Activated T-cell treated with anti-CD3 and anti-CD28 coated beads, Interleukin-2, amount 50 U/mL, for 72 hours (primary cell): ENCODE measurements at regions not wholly inside any gene's neighbourhood (a gene's known extent, or its start where the extent isn't known, plus 50 kb on each side); places are given as distances from the start of the nearest gene placed in this dataset.

Experiments used
- ATAC-seq, 2 donors: fragments of 150-1000 bp; cut with Tn5 transposase; replicated peaks in 1 of 2; 2 replicates each; pipeline ENCODE4 v1.10.0; 2021; ENCODE audit warnings: moderate library complexity in 2 of 2, mild to moderate bottlenecking in 1 of 2
- DNase-seq, 2 donors: peaks; one replicate each; pipeline ENCODE4 v3.0.0; 2021 to 2022; ENCODE audit warnings: mixed read lengths in 1 of 2
- H3K27ac Mint-ChIP-seq: one replicate; pipeline ENCODE4 v1.8.0; 2022; ENCODE audit warnings: mild to moderate bottlenecking, moderate library complexity, mixed read lengths
- H3K27me3 Mint-ChIP-seq: one replicate; pipeline ENCODE4 v1.8.0; 2022; ENCODE audit warnings: low read depth, mixed read lengths
- H3K36me3 Mint-ChIP-seq, 2 donors: one replicate each; pipeline ENCODE4 v1.8.0; 2022; ENCODE audit warnings: mixed read lengths in 2 of 2, mild to moderate bottlenecking in 1 of 2; ENCODE audit not compliant: insufficient read depth in 2 of 2
- H3K4me1 Mint-ChIP-seq: one replicate; pipeline ENCODE4 v1.8.0; 2022; ENCODE audit warnings: low read depth, mixed read lengths
- H3K4me3 Mint-ChIP-seq, 2 donors: one replicate each; pipeline ENCODE4 v1.8.0; 2022; ENCODE audit warnings: mild to moderate bottlenecking in 2 of 2, mixed read lengths in 2 of 2, moderate library complexity in 2 of 2
- H3K9me3 Mint-ChIP-seq, 2 donors: one replicate each; pipeline ENCODE4 v1.8.0; 2022; ENCODE audit warnings: mixed read lengths in 2 of 2

DNA sequence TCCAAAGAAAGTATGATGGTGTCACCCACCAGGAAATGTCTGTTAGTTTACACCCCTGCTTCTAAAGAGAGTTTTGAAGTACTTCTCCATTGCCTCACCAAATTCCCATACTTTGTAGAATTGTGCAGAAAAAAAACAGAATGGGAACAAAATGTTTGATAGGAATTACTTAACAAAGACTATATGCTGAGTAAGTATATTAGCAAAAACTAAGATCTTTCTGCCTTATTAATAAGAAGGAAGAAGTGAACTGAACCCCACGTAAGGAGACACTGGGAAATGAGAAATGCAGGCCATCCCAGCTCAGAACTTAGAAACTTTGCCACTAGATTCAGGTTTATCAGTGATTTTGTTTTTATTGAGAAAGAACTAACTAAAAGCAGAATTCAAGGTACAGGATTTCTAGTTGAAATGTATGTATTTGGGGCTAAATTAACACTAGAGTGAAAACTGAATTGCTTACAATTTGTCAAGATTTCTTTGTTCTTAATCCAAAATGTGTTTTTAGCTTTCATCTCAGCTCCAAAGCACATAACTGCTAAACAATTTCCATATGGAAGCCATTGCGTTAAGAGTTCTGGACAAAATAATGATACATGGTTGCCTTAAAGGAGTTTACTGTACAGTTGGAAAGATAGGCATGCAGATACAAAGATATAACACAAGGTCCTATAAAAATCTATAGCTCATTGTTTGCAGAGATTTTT is 102.7 kb upstream of the BMP5 start:
- ATAC-seq (no peak), DNase-seq (no peak)
- Mint-ChIP-seq H3K27ac (no peak overlapping the region), H3K9me3 (no peaks in the 10 kb centered on the region), H3K27me3 (no peaks in the 10 kb centered on the region), H3K4me1 (no peaks in the 10 kb centered on the region), H3K36me3 (no peaks in the 10 kb centered on the region), H3K4me3 (no peak overlapping the region)

DNA sequence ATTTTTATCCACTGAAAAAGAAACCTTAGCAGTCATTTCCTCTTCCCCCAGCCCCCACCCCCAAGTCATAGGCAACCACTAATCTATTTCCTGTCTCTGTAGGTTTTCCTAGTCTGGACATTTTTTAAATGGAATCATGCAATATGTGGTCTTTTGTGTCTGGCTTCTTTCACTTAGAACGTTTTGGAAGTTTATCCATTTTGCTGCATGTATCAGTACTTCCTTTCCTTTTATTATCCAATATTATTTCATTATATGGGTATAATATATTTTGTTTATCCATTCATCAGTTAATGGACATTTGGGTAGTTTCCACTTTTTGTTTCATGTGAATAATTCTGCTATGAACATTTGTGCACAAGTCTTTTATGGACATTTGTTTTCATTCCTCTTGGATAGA is 99.3 kb upstream of the BMP5 start:
- ATAC-seq, result no peak
- Mint-ChIP-seq H3K9me3 (no peaks in the 10 kb centered on the region), H3K27me3 (no peaks in the 10 kb centered on the region), H3K27ac (no peak overlapping the region), H3K4me3 (no peak overlapping the region), H3K4me1 (no peaks in the 10 kb centered on the region), H3K36me3 (no peaks in the 10 kb centered on the region)
- no peak for DNase-seq

DNA sequence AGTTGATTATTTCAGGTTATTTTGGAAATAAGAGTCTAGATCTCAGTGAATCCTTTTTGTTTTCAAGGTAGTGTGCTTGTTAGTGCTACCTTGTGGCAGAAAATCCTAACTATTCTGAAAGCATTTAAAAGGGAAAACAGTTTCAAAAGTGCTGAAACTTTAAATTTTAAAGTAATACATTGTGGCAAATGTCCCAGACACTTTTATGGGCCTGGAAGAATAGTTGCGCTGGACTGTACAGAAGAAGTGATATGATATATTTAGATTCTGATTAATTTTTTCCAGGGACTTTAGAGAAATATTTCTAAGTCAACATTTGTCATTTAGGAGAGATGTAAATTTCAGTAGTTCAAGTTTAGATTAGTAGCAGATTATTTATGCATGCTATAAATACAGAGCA is 96.7 kb upstream of the BMP5 start:
- H3K4me1 Mint-ChIP-seq, result no peaks in the 10 kb centered on the region
- no peaks in the 10 kb centered on the region for H3K9me3 Mint-ChIP-seq
- no peaks in the 10 kb centered on the region for H3K36me3 Mint-ChIP-seq
- H3K4me3 Mint-ChIP-seq, result no peak overlapping the region
- H3K27ac Mint-ChIP-seq, result no peak overlapping the region
- H3K27me3 Mint-ChIP-seq, result no peaks in the 10 kb centered on the region
- no peak for DNase-seq
- ATAC-seq, result no peak

DNA sequence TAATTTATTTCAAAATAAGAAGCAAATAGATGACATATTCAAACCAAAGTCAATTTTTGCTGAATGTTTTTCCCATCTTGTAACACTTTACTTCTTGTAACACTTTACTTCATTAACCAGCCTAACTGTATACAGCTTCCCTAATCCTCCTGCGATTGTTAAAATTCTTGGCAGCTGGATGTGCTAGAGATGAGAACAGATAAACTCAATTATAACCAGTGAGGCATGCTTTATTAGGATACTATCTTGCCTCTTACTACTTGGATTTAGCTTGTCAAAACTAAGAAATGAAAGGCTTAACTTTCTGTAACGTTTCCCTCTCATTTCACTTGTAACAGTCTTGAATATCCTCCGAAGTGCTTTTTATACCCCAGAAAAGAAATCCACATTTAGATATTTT is 94.1 kb upstream of the BMP5 start:
- no peak for DNase-seq
- no peak overlapping the region for H3K27ac Mint-ChIP-seq
- ATAC-seq, result no peak
- no peaks in the 10 kb centered on the region for H3K27me3 Mint-ChIP-seq
- H3K4me3 Mint-ChIP-seq, result no peak overlapping the region
- no peaks in the 10 kb centered on the region for H3K4me1 Mint-ChIP-seq
- no peaks in the 10 kb centered on the region for H3K36me3 Mint-ChIP-seq
- no peaks in the 10 kb centered on the region for H3K9me3 Mint-ChIP-seq

DNA sequence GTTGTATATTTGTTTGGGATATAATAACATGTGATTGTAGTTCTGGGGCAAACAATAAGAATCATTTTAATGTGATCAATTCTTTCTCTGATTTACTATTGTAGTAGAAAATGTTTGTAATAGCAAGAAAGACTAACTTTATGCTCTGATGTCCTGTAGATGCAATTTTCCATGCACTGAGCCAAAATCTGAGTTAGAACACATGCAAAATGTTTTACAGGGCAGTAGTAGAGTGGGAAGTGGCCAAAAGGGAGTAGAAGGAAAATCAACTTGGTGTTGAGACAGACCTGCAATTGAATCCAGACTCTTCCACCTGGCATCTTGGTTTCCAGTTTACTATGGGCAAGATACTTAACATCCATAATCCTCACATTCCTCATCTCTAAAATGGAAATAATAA is 93.5 kb upstream of the BMP5 start:
- Mint-ChIP-seq H3K4me1 (no peaks in the 10 kb centered on the region), H3K36me3 (no peaks in the 10 kb centered on the region), H3K9me3 (no peaks in the 10 kb centered on the region), H3K4me3 (no peak overlapping the region), H3K27me3 (no peaks in the 10 kb centered on the region), H3K27ac (no peak overlapping the region)
- DNase-seq (no peak), ATAC-seq (no peak)

DNA sequence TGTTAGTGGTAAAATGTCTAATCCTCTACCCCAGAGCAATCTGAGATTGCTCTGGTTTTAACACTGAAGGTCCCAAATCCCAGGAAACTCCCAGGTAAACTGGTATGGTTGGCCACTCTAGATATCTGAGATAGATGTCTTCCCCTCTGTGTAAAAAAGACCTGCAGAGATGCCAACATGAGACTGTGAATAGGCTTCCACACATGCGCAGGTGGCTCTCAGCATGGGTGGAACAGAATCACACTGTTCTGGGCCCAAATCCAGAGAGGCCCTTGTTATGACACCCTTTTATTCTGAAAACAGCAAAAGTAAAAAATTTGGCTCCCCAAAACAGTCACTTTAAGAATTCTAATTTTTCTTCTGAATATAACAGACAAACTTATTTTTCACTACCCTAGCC is 88.7 kb upstream of the BMP5 start:
- Mint-ChIP-seq H3K4me1 (no peaks in the 10 kb centered on the region), H3K36me3 (no peaks in the 10 kb centered on the region), H3K27me3 (no peaks in the 10 kb centered on the region), H3K4me3 (no peak overlapping the region), H3K9me3 (no peaks in the 10 kb centered on the region), H3K27ac (no peak overlapping the region)
- no peak for DNase-seq
- ATAC-seq, result no peak

DNA sequence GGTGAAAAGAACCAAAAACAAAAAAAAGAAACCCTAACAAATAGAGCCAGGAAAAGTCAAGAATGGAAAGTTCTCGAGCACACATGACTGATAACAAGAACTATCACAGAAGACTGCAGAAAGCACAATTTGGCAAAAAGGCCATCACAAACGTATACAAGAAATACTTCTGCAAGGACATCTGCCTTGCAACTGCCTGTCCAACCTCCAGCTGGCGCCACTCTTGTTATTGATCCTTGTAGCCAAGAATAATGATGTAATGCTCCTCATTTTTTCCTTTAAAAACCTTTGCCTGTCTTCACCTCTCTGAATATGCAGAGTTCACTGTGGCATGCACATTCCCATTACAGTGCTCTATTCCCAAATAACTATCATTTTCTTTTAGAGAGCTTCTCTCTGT is 87.9 kb upstream of the BMP5 start:
- DNase-seq (no peak), ATAC-seq (no peak)
- Mint-ChIP-seq H3K27me3 (no peaks in the 10 kb centered on the region), H3K4me3 (no peak overlapping the region), H3K9me3 (no peaks in the 10 kb centered on the region), H3K36me3 (no peaks in the 10 kb centered on the region), H3K4me1 (no peaks in the 10 kb centered on the region), H3K27ac (no peak overlapping the region)

DNA sequence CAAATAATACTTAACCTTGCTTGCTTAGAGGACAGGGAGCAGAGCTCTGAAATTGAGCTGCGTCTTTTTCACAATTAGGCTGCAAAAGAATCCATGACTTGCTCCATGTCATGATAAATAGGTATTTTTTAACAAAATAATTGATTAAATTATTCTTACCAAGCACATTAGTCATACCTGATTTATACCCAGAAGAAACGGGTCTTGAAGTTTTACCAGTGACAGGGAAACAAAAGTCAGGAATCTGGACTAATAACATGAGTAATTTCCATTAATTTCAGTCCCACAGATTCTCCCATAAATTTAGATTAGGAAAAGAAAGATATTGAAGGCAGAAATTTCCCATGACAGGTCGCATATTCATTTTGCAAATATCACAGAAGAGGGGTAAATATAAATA is 85.0 kb upstream of the BMP5 start:
- no peak for ATAC-seq

DNA sequence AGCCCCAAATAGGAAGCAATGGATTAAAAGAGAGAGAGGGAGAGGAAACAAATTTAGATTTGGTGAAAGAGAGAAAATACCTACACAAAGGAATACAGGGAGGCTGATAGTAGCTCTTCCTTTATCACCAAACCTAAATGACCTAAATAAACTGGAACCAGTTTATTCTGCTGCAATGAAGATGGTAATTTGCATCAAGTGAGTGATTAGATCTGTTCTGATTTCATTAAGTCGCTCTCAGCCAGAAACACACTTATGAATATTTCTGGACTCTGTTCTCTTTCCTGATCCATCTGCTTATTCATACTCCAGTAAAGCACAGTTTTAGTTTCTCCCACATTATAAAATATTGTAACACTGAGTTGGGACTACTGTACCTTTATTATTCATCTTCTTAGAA is 83.4 kb upstream of the BMP5 start:
- no peak overlapping the region for H3K4me3 Mint-ChIP-seq
- H3K4me1 Mint-ChIP-seq, result no peaks in the 10 kb centered on the region
- ATAC-seq, result no peak
- H3K9me3 Mint-ChIP-seq, result peaks cover 0 to 2% of the 10 kb centered on the region in 2 donors
- H3K27ac Mint-ChIP-seq, result no peak overlapping the region
- H3K36me3 Mint-ChIP-seq, result no peaks in the 10 kb centered on the region
- no peak for DNase-seq
- H3K27me3 Mint-ChIP-seq, result no peaks in the 10 kb centered on the region

More for the DNA sequence above, 85.0 kb upstream of the BMP5 start:
- DNase-seq, result no peak
- H3K4me3 Mint-ChIP-seq, result no peak overlapping the region
- no peaks in the 10 kb centered on the region for H3K27me3 Mint-ChIP-seq
- H3K9me3 Mint-ChIP-seq, result peaks cover 0 to 2% of the 10 kb centered on the region in 2 donors
- no peaks in the 10 kb centered on the region for H3K4me1 Mint-ChIP-seq
- no peak overlapping the region for H3K27ac Mint-ChIP-seq
- H3K36me3 Mint-ChIP-seq, result no peaks in the 10 kb centered on the region

DNA sequence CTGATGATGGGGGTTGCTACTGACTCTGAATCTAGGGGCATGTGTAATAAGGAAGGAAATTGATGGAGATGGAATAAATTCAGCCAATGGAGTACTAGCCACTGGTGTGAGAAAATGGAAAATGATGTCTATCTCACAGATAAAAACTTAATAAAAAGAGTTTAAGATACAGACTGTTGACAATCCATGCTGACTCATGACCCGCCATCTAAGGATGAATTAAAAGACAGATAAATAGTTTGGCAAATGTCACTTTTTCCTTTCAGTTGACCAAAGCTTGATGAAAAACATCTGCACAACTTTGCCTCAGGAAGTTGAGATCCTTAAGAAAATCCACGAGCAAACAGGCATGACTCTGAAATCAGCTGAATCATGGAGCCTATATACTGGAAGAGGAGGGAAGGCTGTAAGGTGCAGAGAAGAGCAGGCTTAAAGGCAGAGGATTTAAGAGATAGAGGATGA is 82.6 kb upstream of the BMP5 start:
- ATAC-seq, result no peak
- Mint-ChIP-seq H3K4me1 (no peaks in the 10 kb centered on the region), H3K4me3 (no peak overlapping the region)

DNA sequence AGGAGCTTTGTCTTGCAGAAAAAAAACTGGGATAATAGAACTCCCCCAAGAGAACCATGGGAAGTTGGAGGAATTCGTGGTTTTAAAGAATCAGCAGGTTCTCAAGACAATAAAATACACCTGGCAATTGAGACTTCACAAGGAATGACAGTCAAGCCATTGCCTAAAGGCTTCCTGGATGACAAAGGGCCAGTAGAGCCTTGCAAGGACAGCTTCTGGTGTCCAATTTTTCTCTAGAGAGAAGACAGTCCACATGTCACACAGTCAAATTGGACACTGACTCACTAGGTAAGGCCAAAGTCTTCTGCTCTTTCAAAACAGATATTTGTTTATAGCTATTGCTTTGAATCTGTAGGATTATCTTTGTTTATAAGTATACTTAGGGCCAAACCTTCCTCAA is 80.3 kb upstream of the BMP5 start:
- Mint-ChIP-seq H3K4me1 (no peaks in the 10 kb centered on the region), H3K27me3 (no peaks in the 10 kb centered on the region), H3K36me3 (no peaks in the 10 kb centered on the region), H3K27ac (no peak overlapping the region), H3K4me3 (no peak overlapping the region), H3K9me3 (peaks cover 0 to 2% of the 10 kb centered on the region in 2 donors)
- ATAC-seq (no peak), DNase-seq (no peak)

More for the DNA sequence above, 82.6 kb upstream of the BMP5 start:
- Mint-ChIP-seq H3K27ac (no peak overlapping the region), H3K36me3 (no peaks in the 10 kb centered on the region), H3K9me3 (peaks cover 0 to 2% of the 10 kb centered on the region in 2 donors), H3K27me3 (no peaks in the 10 kb centered on the region)
- DNase-seq, result no peak

DNA sequence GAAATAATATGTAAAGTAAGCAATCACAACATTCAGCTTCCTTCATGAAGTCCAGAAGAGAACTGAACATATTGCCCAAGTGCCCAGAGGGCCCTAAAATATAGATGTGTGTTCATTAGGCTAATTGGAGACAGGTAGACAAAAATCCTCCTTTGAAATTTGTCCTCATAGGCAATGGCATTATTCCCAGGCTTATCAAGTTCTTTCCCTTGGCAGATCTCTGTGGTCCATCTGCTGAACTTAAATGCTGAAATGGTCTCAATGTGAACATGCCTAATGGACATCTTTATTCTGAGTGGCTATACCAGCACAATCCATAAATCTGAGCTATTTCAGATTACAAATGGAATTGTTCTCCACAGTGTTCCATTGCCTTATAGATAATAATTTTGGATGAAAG is 79.0 kb upstream of the BMP5 start:
- DNase-seq (no peak), ATAC-seq (no peak)
- Mint-ChIP-seq H3K27me3 (no peaks in the 10 kb centered on the region), H3K4me1 (no peaks in the 10 kb centered on the region), H3K27ac (no peak overlapping the region), H3K36me3 (no peaks in the 10 kb centered on the region), H3K9me3 (peaks cover 2% of the 10 kb centered on the region in 2 donors), H3K4me3 (no peak overlapping the region)

DNA sequence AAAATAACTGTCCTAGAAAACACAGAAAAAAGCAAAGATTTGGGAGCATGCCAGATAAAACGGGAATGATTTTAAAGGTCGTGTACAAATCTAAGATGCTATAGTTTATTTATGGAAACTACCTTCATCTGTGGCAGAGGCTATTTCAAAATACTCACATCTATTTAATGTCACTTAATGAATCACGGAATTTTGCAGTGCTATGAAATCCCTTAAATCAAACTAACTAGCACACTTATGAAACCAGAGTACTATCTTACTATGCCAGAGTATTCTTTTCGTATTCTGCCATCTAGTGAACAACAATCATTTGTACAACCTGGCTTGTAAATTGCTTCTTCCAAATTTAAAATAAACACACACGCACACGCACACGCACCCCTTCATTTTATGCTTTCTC is 77.9 kb upstream of the BMP5 start:
- H3K27ac Mint-ChIP-seq, result no peak overlapping the region
- no peak overlapping the region for H3K4me3 Mint-ChIP-seq
- DNase-seq (no peak), ATAC-seq (no peak)
- peaks cover 2 to 4% of the 10 kb centered on the region in 2 donors for H3K9me3 Mint-ChIP-seq
- no peaks in the 10 kb centered on the region for H3K27me3 Mint-ChIP-seq
- H3K4me1 Mint-ChIP-seq, result no peaks in the 10 kb centered on the region
- no peaks in the 10 kb centered on the region for H3K36me3 Mint-ChIP-seq

DNA sequence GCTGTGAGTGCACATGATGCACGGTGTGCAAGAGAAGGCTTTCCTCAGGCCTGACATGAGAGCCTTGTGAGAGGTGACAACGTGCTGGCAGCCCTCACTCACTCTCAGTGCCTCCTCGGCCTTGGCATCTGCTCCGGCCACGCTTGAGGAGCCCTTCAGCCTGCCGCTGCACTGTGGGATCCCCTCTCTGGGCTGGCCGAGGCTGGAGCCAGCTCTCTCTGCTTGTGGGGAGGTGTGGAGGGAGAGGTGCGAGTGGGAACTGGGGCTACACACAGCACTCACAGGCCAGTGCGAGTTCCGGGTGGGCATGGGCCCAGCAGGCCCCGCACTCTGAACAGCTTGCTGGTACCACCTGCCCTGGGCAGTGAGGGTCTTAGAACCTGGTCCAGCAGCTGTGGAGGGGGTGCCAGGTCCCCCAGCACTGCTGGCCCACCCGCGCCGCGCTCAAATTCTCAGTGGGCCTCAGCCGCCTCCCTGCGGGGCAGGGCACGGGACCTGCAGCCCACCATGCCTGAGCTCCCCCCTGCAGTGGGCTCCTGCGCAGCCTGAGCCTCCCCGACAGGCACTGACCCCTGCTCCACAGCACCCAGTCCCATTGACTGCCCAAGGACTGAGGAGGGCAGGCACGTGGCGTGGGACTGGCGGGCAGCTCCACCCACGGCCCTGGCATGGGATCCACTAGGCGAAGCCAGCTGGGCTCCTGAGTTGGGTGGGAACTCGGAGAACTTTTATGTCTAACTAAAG is 74.9 kb upstream of the BMP5 start:
- ATAC-seq (no peak), DNase-seq (no peak)
- Mint-ChIP-seq H3K9me3 (peaks cover 3 to 7% of the 10 kb centered on the region in 2 donors), H3K27ac (no peak overlapping the region), H3K27me3 (no peaks in the 10 kb centered on the region), H3K4me3 (no peak overlapping the region), H3K36me3 (no peaks in the 10 kb centered on the region), H3K4me1 (no peaks in the 10 kb centered on the region)
